ENCODE measurements at regions not wholly inside any gene's neighbourhood (a gene's known extent, or its start where the extent isn't known, plus 50 kb on each side); places are given as distances from the start of the nearest gene placed in this dataset.

DNA sequence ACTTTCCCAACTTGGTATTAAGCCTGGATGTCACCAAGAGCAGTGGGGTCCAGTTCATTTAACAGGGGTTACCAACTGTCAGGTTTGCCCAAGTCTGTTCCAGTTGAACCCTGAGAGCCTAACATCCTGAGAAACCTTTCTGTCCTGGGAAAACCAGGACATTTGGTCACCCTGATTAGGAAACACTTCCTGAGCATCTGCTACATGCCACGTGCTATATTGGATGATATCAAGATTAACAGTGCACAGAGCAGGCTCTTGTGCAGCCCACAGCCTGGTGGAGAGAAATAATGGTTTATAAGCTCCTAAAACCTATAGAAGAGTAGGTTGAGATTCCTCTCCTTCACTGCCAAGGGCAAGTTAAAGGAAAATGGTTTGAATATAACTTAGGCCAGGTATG is 102.9 kb upstream of the RAD23B start:
- TF ChIP-seq EZH2phosphoT487 (IDR thresholded peaks at IDR 0.05; ENCODE audit: insufficient read depth, low read depth) (no peak), EZH2 (IDR thresholded peaks at IDR 0.05; ENCODE audit: insufficient read depth, poor library complexity, severe bottlenecking) (no peak)

Data from GM23248 (cell line).